Fibroblast of the aortic adventitia (primary cell): ENCODE measurements at regions not wholly inside any gene's neighbourhood (a gene's known extent, or its start where the extent isn't known, plus 50 kb on each side); places are given as distances from the start of the nearest gene placed in this dataset.

ENCODE experiments used
- DNase-seq: peaks from one replicate; pipeline ENCODE4 v3.0.0-alpha.2; 2010; ENCODE audit warnings: low read depth
- H3K4me3 ChIP-seq: 2 replicates; pipeline ENCODE4 v1.5.1; 2011; ENCODE audit warnings: low read depth, mild to moderate bottlenecking, control low read depth, low read length, moderate library complexity
- CTCF ChIP-seq: IDR thresholded peaks from 2 replicates; pipeline ENCODE4 v1.5.1; 2011; ENCODE audit warnings: mild to moderate bottlenecking, low read length, control low read depth, inconsistent platforms; ENCODE audit not compliant: insufficient read depth

DNA sequence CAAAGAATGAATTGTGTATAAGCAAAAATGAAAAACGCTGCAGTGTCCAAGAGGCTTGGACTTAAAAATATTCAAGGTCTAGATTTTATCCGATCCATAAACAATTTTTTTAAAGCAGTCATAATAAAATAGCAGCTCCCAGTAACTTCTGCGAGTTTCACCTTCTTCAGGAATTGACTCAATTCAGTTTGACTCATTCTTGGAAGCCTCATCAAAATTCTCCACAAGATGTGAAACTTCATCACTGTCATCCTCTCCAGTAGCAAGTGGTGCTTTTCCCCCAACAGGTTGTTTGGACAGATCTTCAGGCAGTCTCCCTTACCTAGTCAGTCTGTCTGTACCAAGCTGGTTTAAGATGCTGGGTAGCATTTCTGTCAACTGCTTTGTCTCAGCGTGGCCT is 93.5 kb upstream of the FOXG1 start:
- no peak overlapping the region for H3K4me3 ChIP-seq
- TF ChIP-seq CTCF: no peak
- no peak for DNase-seq

DNA sequence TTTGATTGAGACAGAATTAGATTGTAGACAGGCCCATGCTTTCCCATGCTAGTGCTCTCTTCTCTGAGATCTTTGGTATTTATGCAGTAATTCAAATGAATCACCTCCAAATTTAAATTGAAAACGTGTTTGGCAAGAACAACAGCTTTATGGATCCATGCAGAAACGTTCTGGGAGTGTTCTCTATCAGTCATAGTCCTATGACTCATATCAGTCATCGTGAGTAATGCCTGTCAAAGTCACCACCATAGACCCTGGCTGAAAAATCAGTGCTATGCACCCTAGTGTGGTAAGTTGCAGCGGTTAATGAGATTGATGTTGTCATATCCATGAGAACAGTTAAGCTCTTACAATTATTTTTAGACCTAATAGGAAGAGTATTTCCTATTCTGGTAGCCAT is 90.1 kb upstream of the FOXG1 start:
- no peak for DNase-seq
- no peak for TF ChIP-seq CTCF
- H3K4me3 ChIP-seq: no peak overlapping the region

GRCh38 chr14:28677381-28677780 is 89.2 kb upstream of the FOXG1 start:
- no peak for DNase-seq
- no peak for TF ChIP-seq CTCF

DNA sequence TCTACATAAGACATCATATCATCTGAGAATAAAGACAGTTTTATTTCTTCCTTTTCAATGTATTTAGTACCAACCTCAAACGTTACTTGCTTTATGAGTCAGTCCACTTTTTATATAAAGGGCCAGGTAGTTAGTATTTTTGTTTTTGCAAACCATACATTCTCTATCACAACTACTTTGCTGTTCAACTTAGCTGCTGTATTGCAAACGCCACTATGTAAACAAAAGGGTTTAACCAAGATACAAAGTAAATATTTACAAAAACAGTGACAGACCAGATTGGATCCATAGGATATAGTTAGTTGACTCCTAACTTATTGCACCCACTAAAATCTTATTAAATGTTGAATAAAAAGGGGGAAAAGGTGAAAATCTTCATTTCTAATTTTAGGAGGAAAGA is 87.7 kb upstream of the FOXG1 start:
- no peak for DNase-seq
- no peak for TF ChIP-seq CTCF
- H3K4me3 ChIP-seq: no peak overlapping the region

More at GRCh38 chr14:28677381-28677780, 89.2 kb upstream of the FOXG1 start:
- H3K4me3 ChIP-seq: no peak overlapping the region

DNA sequence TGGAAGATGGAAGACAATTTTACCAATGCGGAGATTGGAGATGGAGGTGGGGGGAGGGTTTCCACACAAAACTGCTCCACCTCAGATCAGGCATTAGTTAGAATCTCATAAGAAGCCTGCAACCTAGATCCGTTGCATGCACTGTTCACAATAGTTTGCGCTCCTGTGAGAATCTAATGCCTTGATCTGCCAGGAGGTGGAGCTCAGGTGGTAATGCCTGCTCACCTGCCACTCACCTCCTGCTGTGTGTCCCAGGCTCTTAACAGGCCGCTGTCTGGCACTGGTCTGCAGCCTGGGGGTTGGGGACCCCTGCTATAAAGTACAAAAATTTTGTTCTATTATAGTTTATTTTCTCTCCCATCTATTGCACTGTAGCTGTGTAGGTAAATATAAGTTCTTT is 84.9 kb upstream of the FOXG1 start:
- TF ChIP-seq CTCF: no peak
- H3K4me3 ChIP-seq: no peak overlapping the region
- DNase-seq: no peak

GRCh38 chr14:28690029-28690692 is 76.4 kb upstream of the FOXG1 start:
- H3K4me3 ChIP-seq: no peak overlapping the region
- DNase-seq: no peak
- TF ChIP-seq CTCF: no peak

- TF ChIP-seq CTCF: no peak
- no peak overlapping the region for H3K4me3 ChIP-seq
- DNase-seq: no peak
These were observed 71.5 kb upstream of the FOXG1 start for GRCh38 chr14:28695109-28695508.
